ENCODE measurements at regions not wholly inside any gene's neighbourhood (a gene's known extent, or its start where the extent isn't known, plus 50 kb on each side); places are given as distances from the start of the nearest gene placed in this dataset.

DNA sequence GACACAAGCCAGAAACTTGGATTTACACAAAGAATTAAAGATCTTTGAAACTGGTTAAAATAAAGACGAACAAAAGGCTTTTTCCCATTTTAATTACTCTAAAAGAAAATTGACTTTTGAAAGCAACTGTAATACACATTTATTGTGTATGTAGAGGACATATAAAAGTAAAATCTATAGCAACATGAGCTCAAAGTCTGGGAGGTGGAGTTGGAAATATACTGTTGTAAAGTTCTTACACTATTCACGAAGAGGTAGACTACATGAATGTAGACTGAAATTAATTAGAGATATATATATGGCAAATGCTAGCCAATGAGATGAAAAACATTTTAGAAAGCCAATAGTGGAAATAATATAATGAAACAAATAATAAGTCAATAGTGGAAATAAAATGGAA lies 251.0 kb downstream of the AHR start:
- TF ChIP-seq EZH2phosphoT487 (IDR thresholded peaks at IDR 0.05; ENCODE audit: borderline replicate concordance, low read depth) (no peak), CTCF (IDR thresholded peaks at IDR 0.05) (no peak), MXI1 (IDR thresholded peaks at IDR 0.05; ENCODE audit: low read depth, low read length) (no peak)

All from SK-N-SH (cell line).